Loucy (cell line): ENCODE measurements at regions not wholly inside any gene's neighbourhood (a gene's known extent, or its start where the extent isn't known, plus 50 kb on each side); places are given as distances from the start of the nearest gene placed in this dataset.

Source experiments
- CTCF ChIP-seq: fragments of 200-600 bp; sonication (generic); conservative IDR thresholded peaks from 2 replicates; pipeline ENCODE4 v1.5.1; 2014; ENCODE audit warnings: mild to moderate bottlenecking, antibody characterized with exemption, low read length
- EZH2phosphoT487 ChIP-seq: fragments of 200-600 bp; IDR thresholded peaks from 2 replicates; pipeline ENCODE4 v1.6.1; 2018; ENCODE audit warnings: antibody characterized with exemption, mild to moderate bottlenecking, moderate library complexity, borderline replicate concordance

- TF ChIP-seq CTCF (no peak), EZH2phosphoT487 (no peak)
These were observed 777.8 kb upstream of the EEF2KMT start for GRCh38 chr16:5875416-5875815.
